SKM-1 (cell line): ENCODE measurements at regions not wholly inside any gene's neighbourhood (a gene's known extent, or its start where the extent isn't known, plus 50 kb on each side); places are given as distances from the start of the nearest gene placed in this dataset.

Experiments
- DNase-seq: peaks from one replicate; lab custom pipeline; 2025; ENCODE audit not compliant: unreplicated experiment; lab: John Stamatoyannopoulos, UW

DNA sequence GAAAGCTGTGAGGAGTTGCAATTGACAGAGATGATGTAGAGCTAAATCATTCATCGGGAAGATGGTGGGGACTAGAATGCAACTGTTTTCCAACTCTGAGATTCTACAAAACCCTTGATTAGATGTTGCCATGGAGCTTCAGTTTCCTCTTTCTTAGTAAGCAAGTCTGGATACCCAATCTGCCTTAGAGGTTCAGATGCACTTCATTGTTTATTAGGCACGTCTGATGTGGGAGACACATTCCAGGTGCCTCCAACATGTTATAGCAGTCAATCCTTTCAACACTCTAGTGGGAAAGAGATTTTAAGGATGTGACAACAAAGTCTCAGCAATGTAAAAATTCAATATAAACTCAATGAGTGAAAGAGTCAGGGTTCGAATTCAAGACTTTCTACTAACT, 291.3 kb upstream of the PHYHIPL start:
- no peak for DNase-seq

DNA sequence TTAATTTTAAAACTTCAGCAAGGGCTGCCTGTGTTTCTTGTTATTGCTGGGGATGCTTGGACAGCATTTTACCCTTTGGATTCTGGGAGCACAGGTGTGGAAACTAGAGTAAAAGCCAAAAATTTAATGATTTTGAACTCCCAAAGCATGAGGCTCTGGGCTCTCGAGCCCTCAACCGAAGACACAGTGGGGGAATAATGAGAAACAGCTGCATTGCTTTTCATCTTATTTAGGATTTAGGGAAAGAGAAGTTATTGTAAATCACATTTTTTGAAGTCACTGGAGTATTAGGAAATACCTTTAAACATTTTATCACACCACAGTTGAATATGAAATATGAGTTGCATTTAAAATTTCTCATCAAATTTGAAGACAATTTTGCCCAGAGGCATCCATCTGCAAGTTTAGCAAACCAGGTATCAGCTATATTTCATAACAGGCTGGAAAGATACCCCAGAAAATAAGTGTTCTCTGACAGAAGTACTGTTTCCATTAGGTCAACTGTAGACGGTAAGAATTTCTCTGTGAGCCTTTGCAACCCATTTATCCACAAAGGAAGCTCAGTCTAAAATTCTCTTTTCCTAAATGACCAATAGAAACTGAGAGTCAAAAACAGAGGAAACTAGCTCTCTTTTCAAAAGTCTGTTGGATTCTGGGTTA, 290.6 kb upstream of the PHYHIPL start:
- no peak for DNase-seq

GRCh38 chr10:58886406-58886805, 290.0 kb upstream of the PHYHIPL start:
- DNase-seq: no peak

DNA sequence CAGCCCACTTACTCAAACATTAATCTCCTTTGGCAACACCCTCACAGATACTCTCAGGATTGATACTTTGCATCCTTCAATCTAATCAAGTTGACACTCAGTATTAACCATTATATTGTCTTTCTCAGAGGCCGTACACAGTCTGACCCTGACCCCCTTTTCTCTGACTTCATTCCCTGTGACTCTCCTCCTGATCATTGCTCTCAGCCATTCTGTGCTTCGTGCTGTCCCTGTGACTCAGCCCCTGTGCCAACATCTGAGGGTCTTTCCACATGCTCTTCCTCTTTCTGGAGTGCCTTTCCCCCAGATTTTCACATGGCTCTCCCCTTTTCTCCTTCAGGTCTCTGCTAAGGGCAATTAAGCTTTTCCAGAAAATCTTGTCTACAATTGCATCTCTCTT, 289.0 kb upstream of the PHYHIPL start:
- no peak for DNase-seq

DNA sequence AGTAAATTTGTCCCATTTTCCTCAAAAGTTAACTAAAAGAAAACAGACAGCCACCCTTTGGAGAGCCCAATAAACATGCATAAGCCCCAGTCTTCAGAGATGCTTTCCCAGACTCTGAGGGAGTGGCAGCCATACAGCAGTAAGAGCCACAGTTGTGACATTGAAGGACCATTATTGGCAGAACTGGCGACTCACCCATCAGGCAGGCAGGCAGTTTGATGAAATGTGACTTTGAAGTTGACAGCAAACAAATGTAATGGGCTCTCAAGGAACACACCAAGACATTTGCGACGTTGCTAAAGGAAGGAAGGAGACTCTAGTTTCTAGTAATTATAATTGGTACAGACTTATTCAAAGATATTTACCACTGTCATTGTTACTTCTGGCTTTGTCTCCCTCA, 287.5 kb upstream of the PHYHIPL start:
- DNase-seq: no peak

- no peak for DNase-seq
Measured at GRCh38 chr10:58892031-58892531, 284.4 kb upstream of the PHYHIPL start.

DNA sequence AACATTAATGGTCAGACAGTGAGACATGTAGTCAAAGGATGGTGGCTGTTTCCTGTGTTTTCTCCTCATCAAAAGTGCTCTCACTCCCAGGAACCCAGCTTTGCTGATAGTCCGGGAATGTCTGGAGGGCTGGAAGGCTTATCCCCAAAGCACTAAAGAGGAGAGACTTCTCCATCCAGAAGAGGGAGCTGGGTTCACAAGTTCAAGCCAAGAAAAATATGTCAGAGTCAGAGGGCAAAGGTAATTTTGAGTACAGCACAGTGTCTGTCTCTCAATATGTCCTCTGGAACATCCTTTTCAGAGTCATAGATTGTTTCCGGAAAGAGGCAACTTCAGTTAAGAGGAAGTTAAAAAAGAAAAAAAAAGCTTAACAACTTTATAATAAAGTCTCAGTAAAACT, 281.5 kb upstream of the PHYHIPL start:
- DNase-seq: no peak

DNA sequence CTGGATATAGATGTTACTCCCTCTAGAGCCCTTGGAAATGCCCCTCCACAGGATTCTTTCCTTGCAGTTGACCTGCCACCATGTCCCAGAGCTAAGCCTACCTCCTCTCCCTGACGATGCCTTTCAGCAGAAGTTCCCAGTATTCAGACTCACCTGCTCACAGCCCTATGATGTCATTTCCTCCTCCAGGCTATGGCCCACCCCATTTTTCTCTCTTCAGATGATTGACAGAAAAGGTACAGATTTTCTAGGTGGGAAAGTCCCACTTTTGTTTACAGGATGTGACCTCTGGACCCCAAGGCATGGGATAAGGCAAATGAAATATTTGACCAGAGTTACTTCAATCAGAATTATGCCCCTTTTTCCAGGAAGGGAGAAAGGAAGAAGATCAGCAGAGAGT, 280.2 kb upstream of the PHYHIPL start:
- DNase-seq: no peak

- DNase-seq: no peak
Measured at GRCh38 chr10:58897236-58897635, 279.2 kb upstream of the PHYHIPL start.

GRCh38 chr10:58897708-58898107, 278.7 kb upstream of the PHYHIPL start:
- DNase-seq: no peak

DNA sequence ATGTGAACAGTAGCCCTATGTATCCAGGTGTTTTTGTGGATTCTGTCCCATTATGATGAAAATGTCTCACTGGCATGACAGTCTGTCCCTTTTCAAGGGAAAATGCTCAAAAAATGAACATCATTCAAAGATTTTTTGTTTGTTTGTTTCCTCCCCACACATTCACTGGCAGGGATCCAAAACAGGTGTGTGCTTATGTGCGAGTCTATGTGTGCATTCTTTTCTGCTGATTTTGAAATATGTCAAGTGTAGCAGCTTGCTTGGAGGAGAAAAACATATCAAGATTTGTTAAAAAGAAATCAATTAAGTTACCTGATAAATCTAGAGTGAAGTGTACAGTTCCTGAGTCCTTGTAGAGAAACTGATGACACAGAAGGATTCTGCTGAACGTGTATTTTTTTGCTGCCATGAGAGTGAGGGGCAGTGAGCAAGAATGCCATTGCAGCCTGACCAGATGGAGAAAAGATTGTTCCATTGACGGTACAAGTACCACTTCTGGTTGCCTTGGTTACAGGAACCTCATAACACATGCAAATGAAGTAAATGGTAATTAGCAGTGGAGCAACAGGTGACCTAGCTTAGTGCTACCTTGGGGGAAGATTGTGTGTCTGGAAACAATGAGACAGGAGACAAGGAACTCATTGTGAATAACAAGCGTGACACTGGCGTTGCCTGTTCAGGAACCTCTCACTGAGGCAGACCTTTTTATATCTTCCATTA, 277.4 kb upstream of the PHYHIPL start:
- no peak for DNase-seq

DNA sequence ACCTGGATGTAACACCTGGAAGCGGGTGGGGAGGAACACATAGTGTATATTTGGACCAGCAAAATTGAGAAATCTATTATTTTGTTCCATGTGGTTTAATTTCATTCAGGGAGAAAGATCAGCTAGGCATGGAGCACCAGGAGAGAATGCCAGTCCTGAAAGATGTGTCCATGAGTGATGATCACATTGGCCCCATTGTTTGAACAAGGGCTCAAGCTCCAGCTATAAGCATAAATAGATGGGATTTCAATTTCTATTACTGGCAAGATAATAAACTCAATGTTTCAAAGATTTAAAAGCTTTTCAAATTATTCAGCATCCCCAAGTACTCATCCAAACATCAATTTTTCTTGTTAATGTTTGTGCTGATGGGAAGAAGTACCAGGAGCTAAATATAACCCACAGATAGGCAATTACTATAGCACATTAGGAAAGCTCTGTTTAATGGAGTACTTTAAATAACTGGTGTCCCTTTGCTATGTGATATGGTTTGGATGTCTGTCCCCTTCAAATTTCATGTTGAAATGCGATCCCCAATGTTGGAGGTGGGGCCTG, 275.3 kb upstream of the PHYHIPL start:
- no peak for DNase-seq

GRCh38 chr10:58903071-58903470, 273.4 kb upstream of the PHYHIPL start:
- no peak for DNase-seq

- no peak for DNase-seq
Measured at GRCh38 chr10:58909881-58910280, 266.6 kb upstream of the PHYHIPL start.

DNA sequence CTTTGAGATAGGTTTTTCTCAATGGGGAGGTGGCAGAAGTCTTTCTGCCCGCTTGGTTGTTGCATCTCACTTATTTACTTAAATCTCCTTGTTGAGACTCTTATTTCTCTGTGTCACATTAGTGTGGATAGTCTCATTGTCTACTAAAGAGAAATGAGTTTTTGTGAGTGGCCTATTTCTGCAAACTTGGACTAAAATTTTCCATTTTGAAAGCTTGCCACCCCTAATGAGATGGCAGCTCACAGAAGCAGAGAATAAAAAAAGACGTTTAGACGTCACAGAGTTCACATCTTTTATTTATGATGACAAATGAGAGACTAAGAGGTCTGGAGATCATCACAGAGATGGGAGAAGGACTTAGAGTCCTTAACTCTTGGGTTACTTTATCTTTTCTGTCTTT, 262.7 kb upstream of the PHYHIPL start:
- DNase-seq: no peak

DNA sequence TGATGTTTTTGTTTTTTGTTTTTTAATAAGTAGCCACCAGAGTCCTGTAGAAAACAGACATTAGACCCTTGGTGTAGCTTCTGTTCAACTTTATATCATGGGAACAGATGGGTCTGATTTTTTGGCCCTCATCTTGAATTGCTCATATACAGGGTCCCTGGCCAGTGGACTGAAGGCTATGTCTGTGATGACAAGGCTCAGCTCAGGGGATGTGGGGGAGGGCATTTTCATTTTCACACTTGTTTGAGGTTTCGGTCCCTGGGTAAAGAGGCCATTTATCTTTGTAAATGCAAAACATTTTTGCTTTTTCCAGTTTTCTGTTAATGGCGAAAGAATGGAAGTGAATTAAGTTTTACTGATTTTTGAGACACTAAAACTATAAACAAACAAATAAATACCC, 257.6 kb upstream of the PHYHIPL start:
- DNase-seq: no peak

DNA sequence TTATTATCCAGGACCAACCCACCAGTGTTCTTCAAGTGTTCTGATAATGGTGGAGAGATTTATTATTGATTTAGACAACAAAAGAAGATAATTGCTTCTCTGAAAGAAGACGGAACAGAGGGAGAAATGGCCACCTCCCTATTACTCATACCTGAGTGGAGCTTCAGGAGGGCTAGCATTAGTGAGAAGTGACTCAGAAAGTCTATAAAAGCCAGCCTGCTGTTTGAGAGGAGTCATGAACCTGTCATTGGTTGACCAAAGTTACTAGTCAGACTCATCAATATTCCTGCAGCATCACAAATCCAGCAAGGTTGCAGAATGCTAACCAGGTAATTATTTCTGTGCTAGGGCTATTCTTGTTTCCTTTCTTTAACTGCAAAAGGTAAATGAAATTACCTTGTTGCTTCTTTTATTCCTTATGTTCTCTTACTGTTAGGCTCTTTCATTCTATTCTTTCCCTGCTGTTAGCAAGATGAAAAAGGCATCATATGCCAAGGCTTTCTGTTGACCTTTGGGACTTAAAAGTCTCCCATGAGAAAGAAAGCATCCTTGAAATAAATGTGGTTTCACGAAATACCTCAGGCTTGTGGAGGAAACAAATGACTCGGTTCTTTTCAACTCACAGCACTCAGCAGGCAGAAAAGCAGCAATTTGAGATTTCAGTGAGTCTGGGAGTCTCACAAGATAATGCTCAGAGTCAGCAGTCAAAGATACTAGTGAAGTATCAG, 256.4 kb upstream of the PHYHIPL start:
- DNase-seq: no peak

- DNase-seq: no peak
Measured at GRCh38 chr10:58920655-58921003, 255.8 kb upstream of the PHYHIPL start.

DNA sequence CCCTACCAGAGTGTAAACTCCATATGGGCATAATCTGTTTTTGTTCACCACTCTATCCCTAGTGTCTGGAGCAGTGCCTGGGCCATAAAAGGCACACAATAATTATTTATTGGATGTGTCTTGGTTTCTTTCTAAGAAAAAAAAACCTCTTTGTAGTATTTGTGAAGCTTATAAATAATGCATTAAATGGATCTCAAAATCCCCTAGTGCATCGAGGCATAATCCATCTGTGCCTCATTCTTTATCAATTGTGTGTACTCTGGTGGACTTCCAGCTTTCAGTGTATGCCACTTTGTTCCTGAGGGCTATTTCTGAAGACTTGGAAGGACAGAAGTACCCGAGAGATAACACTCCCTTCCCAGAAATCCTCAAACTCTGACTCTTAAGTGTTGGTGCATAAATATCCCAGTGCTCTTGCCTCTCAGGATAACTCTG, 255.0 kb upstream of the PHYHIPL start:
- DNase-seq: no peak

GRCh38 chr10:58925381-58925780, 251.1 kb upstream of the PHYHIPL start:
- no peak for DNase-seq

DNA sequence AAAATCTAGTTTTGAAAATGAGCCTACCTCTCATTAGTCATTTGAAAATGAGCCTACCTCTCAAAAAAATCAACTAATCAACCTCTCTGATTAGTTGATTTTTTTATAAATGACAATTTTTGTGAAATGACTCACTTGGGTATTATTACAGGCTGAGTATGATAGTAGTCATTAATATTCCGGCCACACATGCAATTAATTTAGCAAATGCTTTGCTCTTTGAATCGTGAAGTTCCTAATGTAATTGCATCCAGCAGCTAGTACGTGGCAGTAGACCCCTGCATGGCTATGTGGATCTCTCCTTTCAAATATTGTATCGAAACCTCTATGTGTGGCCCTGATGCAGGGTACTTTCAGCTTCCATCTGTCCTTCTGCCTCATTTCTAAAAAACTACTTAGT, 245.9 kb upstream of the PHYHIPL start:
- DNase-seq: no peak

DNA sequence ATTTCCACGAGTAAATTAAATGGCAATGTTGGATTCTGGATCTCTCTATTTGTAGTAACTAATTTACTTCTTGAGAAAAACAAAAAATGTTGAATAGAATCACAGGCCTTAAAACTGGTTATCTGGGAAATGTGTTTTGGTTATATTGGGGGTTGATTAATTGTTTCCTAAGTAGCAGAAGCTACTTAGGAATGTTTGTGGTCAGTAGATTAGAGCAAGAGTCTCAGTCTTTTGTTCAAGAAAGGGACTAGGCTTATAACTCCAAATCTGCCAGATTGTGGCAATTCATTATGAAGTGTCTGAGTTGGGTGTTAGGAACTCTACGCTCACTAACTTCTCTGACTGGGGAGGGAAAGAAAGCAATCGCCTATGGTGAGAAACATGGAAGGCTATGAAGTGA, 244.3 kb upstream of the PHYHIPL start:
- DNase-seq: no peak
